Natural killer cell (primary cell): ENCODE measurements at regions not wholly inside any gene's neighbourhood (a gene's known extent, or its start where the extent isn't known, plus 50 kb on each side); places are given as distances from the start of the nearest gene placed in this dataset.

Experiments used
- ATAC-seq, 3 donors: fragments of 150-1000 bp in 2 of 3; fragments of 200-7000 bp in 1 of 3; cut with Tn5 transposase; 1 replicate in 1 of 3; 2 replicates in 2 of 3; pipeline ENCODE4 v1.10.0; 2021; ENCODE audit warnings: mild to moderate bottlenecking in 2 of 3, moderate library complexity in 2 of 3
- DNase-seq, 2 donors: peaks; one replicate each; pipeline versions ENCODE4 v3.0.0 to v3.0.0-alpha.2; 2013 to 2021; ENCODE audit warnings: mixed read lengths in 1 of 2
- H3K27ac ChIP-seq: one replicate; pipeline ENCODE4 v1.5.1; 2013; ENCODE audit warnings: mild to moderate bottlenecking, low read length
- H3K27me3 ChIP-seq: one replicate; pipeline ENCODE4 v1.6.1; 2013; ENCODE audit warnings: low read length; ENCODE audit not compliant: control insufficient read depth, insufficient read depth
- H3K36me3 ChIP-seq: one replicate; pipeline ENCODE4 v1.6.1; 2013; ENCODE audit warnings: low read length; ENCODE audit not compliant: control insufficient read depth, insufficient read depth
- H3K4me1 ChIP-seq: one replicate; pipeline ENCODE4 v1.6.1; 2013; ENCODE audit warnings: low read length; ENCODE audit not compliant: control insufficient read depth, insufficient read depth
- H3K4me3 ChIP-seq: one replicate; pipeline ENCODE4 v1.5.1; 2013; ENCODE audit warnings: low read length
- H3K9me3 ChIP-seq: one replicate; pipeline ENCODE4 v1.6.1; 2013; ENCODE audit warnings: low read length; ENCODE audit not compliant: control insufficient read depth, insufficient read depth
- H3K27ac Mint-ChIP-seq, 2 donors: one replicate each; pipeline ENCODE4 v1.8.0; 2022; ENCODE audit warnings: mild to moderate bottlenecking in 2 of 2, mixed read lengths in 2 of 2, moderate library complexity in 1 of 2
- H3K27me3 Mint-ChIP-seq, 2 donors: one replicate each; pipeline ENCODE4 v1.8.0; 2022; ENCODE audit warnings: low read depth in 2 of 2, mixed read lengths in 2 of 2
- H3K36me3 Mint-ChIP-seq: one replicate; pipeline ENCODE4 v1.8.0; 2022; ENCODE audit warnings: mixed read lengths
- H3K4me1 Mint-ChIP-seq, 2 donors: one replicate each; pipeline ENCODE4 v1.8.0; 2022; ENCODE audit warnings: mixed read lengths in 2 of 2
- H3K4me3 Mint-ChIP-seq: one replicate; pipeline ENCODE4 v1.8.0; 2022; ENCODE audit warnings: mild to moderate bottlenecking, moderate library complexity, mixed read lengths
- H3K9me3 Mint-ChIP-seq, 2 donors: one replicate each; pipeline ENCODE4 v1.8.0; 2022; ENCODE audit warnings: mixed read lengths in 2 of 2
- CTCF ChIP-seq: fragments of 200-600 bp; IDR thresholded peaks from one replicate; pipeline ENCODE4 v1.8.0; 2022; ENCODE audit warnings: antibody characterized with exemption
- WGBS: methylation state at CpG from one replicate; pipeline ENCODE4 v1.1.7; 2013; ENCODE audit warnings: missing lambda C conversion rate; ENCODE audit not compliant: insufficient coverage; 5-methylcytosine and 5-hydroxymethylcytosine counted together
- intact Hi-C: fragments of 100-400 bp; cut with micrococcal nuclease; formaldehyde crosslinking; loops from one replicate; pipeline ENCODE4 v1.14.2; 2022

DNA sequence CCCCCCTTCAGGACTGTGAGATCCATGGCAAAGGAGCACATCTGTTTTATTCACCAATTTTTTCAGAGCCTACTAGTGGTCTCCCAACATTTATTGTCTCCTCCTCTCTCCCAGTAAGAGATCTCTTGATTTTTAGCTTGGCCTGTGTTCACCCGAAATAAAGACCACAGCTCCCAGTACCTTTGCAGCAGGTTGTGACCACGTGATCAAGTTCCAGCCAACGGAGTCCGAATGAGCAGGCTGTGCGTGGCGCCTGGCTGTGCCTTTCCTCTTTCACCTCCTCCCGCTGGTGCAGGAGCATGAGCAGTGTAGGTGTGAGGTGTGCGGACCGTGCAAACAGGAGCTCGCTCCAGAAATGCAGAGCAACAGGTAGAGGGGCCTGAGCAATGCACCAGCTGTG lies 143.6 kb upstream of the GLI2 start:
- ATAC-seq: no peak
- H3K27me3 ChIP-seq: peaks cover 2% of the 10 kb centered on the region
- H3K4me3 ChIP-seq: no peak overlapping the region
- H3K9me3 Mint-ChIP-seq: no peaks in the 10 kb centered on the region
- no peaks in the 10 kb centered on the region for H3K4me1 Mint-ChIP-seq
- H3K36me3 ChIP-seq: no peaks in the 10 kb centered on the region
- no peaks in the 10 kb centered on the region for H3K4me1 ChIP-seq
- H3K36me3 Mint-ChIP-seq: no peaks in the 10 kb centered on the region
- intact Hi-C loops: no loop called here
- H3K4me3 Mint-ChIP-seq: no peak overlapping the region
- no peak overlapping the region for H3K27ac Mint-ChIP-seq
- 82% methylated on average over 10 of the region's 10 CpGs for WGBS
- no peak for DNase-seq
- H3K9me3 ChIP-seq: no peaks in the 10 kb centered on the region
- H3K27me3 Mint-ChIP-seq: peaks cover 17 to 19% of the 10 kb centered on the region in 2 donors
- TF ChIP-seq CTCF: no peak
- no peak overlapping the region for H3K27ac ChIP-seq

DNA sequence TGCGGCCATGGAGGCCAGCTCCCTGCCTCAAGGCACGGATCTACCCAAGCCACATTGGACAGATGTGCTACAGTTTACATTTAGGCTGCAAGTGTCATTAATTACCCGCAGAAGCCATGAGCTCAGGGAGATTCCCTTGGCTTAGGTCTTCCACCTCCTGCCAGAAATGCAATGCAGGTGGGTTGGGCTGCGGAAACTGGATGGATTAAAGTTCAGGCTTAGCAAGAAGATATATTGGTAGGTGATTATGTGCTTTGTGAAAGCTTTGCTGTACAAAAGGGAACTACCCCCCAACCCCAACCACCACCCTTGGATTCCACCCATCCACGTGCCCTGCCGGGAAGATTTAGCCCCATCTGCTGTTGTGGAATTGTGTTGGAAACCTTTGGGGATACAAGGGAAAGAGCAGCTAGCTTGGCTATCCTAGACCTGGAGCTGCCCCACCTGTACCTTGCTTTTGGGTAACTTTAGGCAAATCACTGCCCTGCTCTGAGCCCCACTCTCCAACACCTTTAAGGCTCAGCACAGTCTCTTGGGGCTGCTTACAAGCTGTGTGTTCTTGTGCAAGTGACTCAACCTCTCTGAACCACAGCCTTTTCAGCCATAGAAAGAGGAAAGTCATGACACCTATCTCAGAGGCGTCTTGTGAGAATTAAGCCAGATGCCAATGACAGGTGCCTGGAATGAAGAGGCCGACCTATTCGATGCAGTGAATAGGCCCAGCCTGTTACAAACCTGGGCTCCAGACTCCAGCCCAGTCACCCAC lies 141.6 kb upstream of the GLI2 start:
- no peak overlapping the region for H3K27ac ChIP-seq
- TF ChIP-seq CTCF: no peak
- H3K36me3 Mint-ChIP-seq: no peaks in the 10 kb centered on the region
- intact Hi-C loops: no loop called here
- H3K9me3 Mint-ChIP-seq: no peaks in the 10 kb centered on the region
- H3K36me3 ChIP-seq: no peaks in the 10 kb centered on the region
- H3K4me3 ChIP-seq: no peak overlapping the region
- H3K4me1 Mint-ChIP-seq: no peaks in the 10 kb centered on the region
- no peaks in the 10 kb centered on the region for H3K9me3 ChIP-seq
- WGBS: 93% methylated on average over 7 of the region's 9 CpGs
- H3K27ac Mint-ChIP-seq: no peak overlapping the region
- H3K27me3 Mint-ChIP-seq: peaks cover 4 to 5% of the 10 kb centered on the region in 2 donors
- H3K4me3 Mint-ChIP-seq: no peak overlapping the region
- H3K27me3 ChIP-seq: no peaks in the 10 kb centered on the region
- no peaks in the 10 kb centered on the region for H3K4me1 ChIP-seq
- no peak for ATAC-seq
- DNase-seq: no peak

- H3K27me3 Mint-ChIP-seq: no peaks in the 10 kb centered on the region
- intact Hi-C loops: no loop called here
- H3K4me1 Mint-ChIP-seq: no peaks in the 10 kb centered on the region
- WGBS: 86% methylated on average over 8 of the region's 8 CpGs
- Histone ChIP-seq H3K27ac (no peak overlapping the region), H3K9me3 (no peaks in the 10 kb centered on the region), H3K36me3 (no peaks in the 10 kb centered on the region), H3K27me3 (no peaks in the 10 kb centered on the region), H3K4me3 (no peak overlapping the region), H3K4me1 (no peaks in the 10 kb centered on the region)
- no peak for TF ChIP-seq CTCF
- no peak for DNase-seq
- H3K27ac Mint-ChIP-seq: no peak overlapping the region
- H3K4me3 Mint-ChIP-seq: no peak overlapping the region
- no peaks in the 10 kb centered on the region for H3K36me3 Mint-ChIP-seq
- ATAC-seq: no peak
- H3K9me3 Mint-ChIP-seq: no peaks in the 10 kb centered on the region
These were observed 140.6 kb upstream of the GLI2 start for GRCh38 chr2:120594856-120595685.
